Upper lobe of left lung (tissue), 6 donors: ENCODE measurements at regions not wholly inside any gene's neighbourhood (a gene's known extent, or its start where the extent isn't known, plus 50 kb on each side); places are given as distances from the start of the nearest gene placed in this dataset.
"Not testable (repeated sequence)": the region's sequence is repeated elsewhere in the genome, so short reads cannot be mapped to it uniquely, and the experiment has no call there.

Experiments used
- ATAC-seq, 2 donors: fragments of 200-7000 bp; cut with Tn5 transposase; one replicate each; pipeline ENCODE4 v1.9.1; 2022; ENCODE audit warnings: mild to moderate bottlenecking in 2 of 2, moderate library complexity in 2 of 2; ENCODE audit not compliant: low FRiP score in 2 of 2
- DNase-seq, 2 donors: peaks; one replicate each; pipeline ENCODE4 v3.0.0-alpha.2; 2019 to 2020
- H3K27ac ChIP-seq, 4 donors: fragments of 200-600 bp; sonication (generic); one replicate each; pipeline ENCODE4 v1.5.1; 2016 to 2019
- H3K27me3 ChIP-seq, 4 donors: fragments of 200-600 bp; sonication (generic); one replicate each; pipeline ENCODE4 v1.5.1; 2017 to 2019
- H3K36me3 ChIP-seq, 4 donors: fragments of 200-600 bp; sonication (generic); one replicate each; pipeline ENCODE4 v1.5.1; 2016 to 2019
- H3K4me1 ChIP-seq, 4 donors: fragments of 200-600 bp; sonication (generic); one replicate each; pipeline ENCODE4 v1.5.1; 2018 to 2019
- H3K4me3 ChIP-seq, 4 donors: fragments of 200-600 bp; sonication (generic); one replicate each; pipeline ENCODE4 v1.5.1; 2017 to 2019; ENCODE audit warnings: mild to moderate bottlenecking in 2 of 4, moderate library complexity in 1 of 4
- H3K9me3 ChIP-seq, 4 donors: fragments of 200-600 bp; sonication (generic); one replicate each; pipeline ENCODE4 v1.5.1; 2018 to 2019
- WGBS, 2 donors: methylation state at CpG; one replicate each; pipeline ENCODE4 v1.1.5; 2017 to 2018; 5-methylcytosine and 5-hydroxymethylcytosine counted together
- donor health status: DM: no; HTN: no; CAD: no; lungs with moderate emphysema.
- donor health status: DM: no; HTN: yes; CAD: no; lungs with severe emphysema.

- DNase-seq, result peak in 1 of 2 donors; percentile 73
- H3K36me3 ChIP-seq, H3K9me3 ChIP-seq, H3K27ac ChIP-seq, ATAC-seq, H3K27me3 ChIP-seq, H3K4me1 ChIP-seq, H3K4me3 ChIP-seq: not testable (repeated sequence)
- WGBS, 2 donors, result 77 to 98% methylated on average over 4 to 12 of the region's 25 CpGs
These were observed 905.9 kb downstream of the SPATA31A6 start for GRCh38 chr9:43089337-43089736.

DNA sequence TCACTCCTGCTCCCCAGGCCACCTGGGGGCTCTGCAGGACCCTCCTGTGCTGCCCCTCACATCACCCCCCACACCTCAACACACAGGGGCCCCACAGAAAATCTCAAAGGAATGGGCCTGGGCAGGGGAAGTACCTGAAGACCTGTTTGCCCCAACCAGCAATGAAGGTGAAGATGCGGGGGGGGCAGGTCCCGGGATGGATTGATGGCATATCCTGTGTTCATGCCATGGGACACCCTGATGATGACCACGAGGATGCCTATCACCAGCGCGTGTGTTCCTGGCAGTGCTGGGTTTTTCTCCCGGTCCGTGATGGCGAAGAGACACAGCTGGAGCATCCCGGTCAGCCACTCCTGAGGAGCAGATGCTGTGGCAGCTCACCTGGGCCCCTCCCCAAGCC is 926.9 kb downstream of the SPATA31A6 start:
- not testable (repeated sequence) for H3K9me3 ChIP-seq, ATAC-seq, DNase-seq, H3K36me3 ChIP-seq, H3K27me3 ChIP-seq, H3K4me3 ChIP-seq, H3K27ac ChIP-seq, H3K4me1 ChIP-seq
- whole genome bisulfite sequencing, 2 donors, result 95% methylated on average over 9 of the region's 9 CpGs; no CpG with 5 or more reads in 1 of the 2 donors

DNA sequence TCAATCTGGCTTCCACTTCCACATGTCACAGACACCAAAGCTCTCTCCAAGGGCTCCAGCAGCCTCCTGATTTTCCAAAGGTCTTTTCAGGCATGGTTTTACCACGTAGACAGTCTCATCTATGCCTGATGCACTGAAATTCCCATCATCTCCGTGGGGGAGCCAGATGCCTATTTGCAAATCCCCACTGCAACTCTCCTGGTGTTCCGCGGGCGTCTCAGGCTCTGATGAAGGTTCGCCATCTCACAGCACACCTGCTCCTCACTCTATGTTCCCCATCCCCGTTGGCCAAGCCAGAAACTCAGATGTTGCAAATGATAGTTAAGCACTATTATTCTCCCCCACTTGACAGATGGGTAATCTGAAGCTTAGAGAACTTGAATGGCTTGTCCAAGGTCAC is 929.4 kb downstream of the SPATA31A6 start:
- not testable (repeated sequence) for H3K9me3 ChIP-seq, H3K27me3 ChIP-seq, H3K27ac ChIP-seq, ATAC-seq, DNase-seq, H3K4me1 ChIP-seq, H3K4me3 ChIP-seq, H3K36me3 ChIP-seq
- 67 to 78% methylated on average over 6 to 7 of the region's 7 CpGs for WGBS, 2 donors

- H3K27ac ChIP-seq, H3K27me3 ChIP-seq, H3K36me3 ChIP-seq, DNase-seq, ATAC-seq, H3K4me3 ChIP-seq, H3K9me3 ChIP-seq, H3K4me1 ChIP-seq: not testable (repeated sequence)
- WGBS, 2 donors, result 80 to 82% methylated on average over 6 of the region's 6 CpGs
These were observed 932.4 kb downstream of the SPATA31A6 start for GRCh38 chr9:43115813-43116229.

- H3K27me3 ChIP-seq, H3K36me3 ChIP-seq, H3K4me1 ChIP-seq, H3K9me3 ChIP-seq, H3K4me3 ChIP-seq, ATAC-seq, H3K27ac ChIP-seq: not testable (repeated sequence)
- peak in 1 of 2 donors; percentile 65 for DNase-seq
- 82 to 91% methylated on average over 11 of the region's 11 CpGs for WGBS, 2 donors
These were observed 934.8 kb downstream of the SPATA31A6 start for GRCh38 chr9:43118088-43118865.

DNA sequence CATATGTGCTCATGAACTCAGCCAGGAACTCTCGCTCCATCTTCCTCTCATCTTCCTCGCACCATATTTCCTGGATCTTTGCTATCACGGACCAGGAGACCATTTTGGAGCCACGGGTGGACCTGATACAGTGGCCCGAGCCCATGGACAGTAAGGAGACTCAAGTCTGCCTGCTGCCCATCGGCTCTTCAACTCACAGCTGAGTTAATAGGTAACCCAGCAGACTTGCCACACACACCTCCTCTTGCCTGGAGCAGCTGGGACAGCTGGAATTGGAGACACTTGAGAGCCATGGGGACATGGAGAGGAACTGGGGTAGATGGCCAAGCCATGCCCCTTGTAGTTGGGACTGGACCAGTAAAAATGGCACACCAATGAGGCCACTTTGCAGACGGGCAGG is 936.1 kb downstream of the SPATA31A6 start:
- not testable (repeated sequence) for H3K4me1 ChIP-seq, H3K27ac ChIP-seq, H3K4me3 ChIP-seq, H3K36me3 ChIP-seq, H3K27me3 ChIP-seq, DNase-seq, ATAC-seq, H3K9me3 ChIP-seq
- WGBS, 2 donors, result 71 to 82% methylated on average over 6 of the region's 7 CpGs

DNA sequence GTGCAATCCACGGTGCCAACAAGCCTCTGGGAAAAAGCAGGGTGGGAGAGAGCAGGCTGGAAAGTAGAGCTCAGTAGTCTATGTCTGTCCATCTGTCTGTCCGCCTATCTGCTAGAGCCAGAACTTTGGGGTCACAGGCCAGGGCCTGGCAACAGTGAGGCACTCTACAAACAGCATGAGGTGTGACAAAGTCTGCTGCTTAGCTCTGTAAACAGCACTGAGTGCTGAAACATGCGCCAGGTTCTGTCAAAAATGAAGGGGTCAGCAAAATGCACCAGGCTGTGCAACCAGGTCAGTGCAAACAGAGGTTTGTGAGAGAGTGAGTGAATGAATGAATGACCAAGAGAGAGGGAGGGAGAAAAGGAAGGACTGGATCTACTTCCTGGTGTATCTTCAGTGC is 936.5 kb downstream of the SPATA31A6 start:
- not testable (repeated sequence) for H3K27me3 ChIP-seq, H3K4me3 ChIP-seq, H3K36me3 ChIP-seq, H3K4me1 ChIP-seq, DNase-seq, H3K27ac ChIP-seq, H3K9me3 ChIP-seq, ATAC-seq
- WGBS, 2 donors, result 63 to 88% methylated on average over 1 of the region's 3 CpGs

GRCh38 chr9:43125894-43126293 is 942.4 kb downstream of the SPATA31A6 start:
- 71 to 100% methylated on average over 1 of the region's 3 CpGs for WGBS, 2 donors
- H3K36me3 ChIP-seq, H3K4me3 ChIP-seq, H3K27ac ChIP-seq, ATAC-seq, H3K27me3 ChIP-seq, H3K4me1 ChIP-seq, DNase-seq, H3K9me3 ChIP-seq: not testable (repeated sequence)

DNA sequence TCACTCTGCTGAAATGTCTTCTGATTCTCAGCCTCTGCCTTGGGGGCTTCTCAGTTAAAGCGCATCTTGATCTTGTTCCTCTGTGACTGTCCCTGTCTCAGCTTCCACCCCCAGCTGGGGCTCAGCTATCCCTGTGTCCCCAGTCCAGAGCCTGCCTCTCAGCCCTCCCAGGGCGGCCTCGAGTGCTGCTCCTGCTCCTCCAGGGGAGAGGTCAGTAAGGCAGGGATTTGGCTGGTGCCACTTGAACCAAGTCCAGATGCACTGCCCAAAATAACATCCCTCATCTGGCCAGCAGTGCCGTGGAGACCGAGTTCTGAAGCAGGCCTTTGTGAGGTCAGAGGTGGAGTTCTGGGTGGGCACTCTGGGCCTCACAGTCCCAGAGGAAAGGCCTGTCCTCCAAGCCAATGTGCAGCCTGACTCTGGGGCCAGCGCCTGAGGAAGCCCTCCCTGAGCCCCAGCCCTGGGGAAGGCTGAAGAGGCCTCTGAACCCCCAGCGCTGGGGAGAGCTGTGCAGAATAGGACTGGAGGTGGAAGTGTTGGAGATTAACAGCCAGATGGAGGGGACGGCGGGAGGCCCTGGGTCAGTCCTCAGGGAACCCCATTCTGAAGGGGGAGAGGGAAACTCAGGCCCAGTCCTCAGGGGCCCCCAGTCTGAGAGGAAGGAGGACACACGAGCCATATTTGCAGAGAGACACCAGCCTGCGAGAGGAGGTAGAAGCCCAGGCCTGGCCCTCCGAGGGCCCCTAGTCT is 943.7 kb downstream of the SPATA31A6 start:
- not testable (repeated sequence) for DNase-seq, H3K27ac ChIP-seq, H3K9me3 ChIP-seq, H3K4me3 ChIP-seq, H3K4me1 ChIP-seq, ATAC-seq, H3K36me3 ChIP-seq, H3K27me3 ChIP-seq
- WGBS, 2 donors, result 81% methylated on average over 3 to 8 of the region's 12 CpGs

DNA sequence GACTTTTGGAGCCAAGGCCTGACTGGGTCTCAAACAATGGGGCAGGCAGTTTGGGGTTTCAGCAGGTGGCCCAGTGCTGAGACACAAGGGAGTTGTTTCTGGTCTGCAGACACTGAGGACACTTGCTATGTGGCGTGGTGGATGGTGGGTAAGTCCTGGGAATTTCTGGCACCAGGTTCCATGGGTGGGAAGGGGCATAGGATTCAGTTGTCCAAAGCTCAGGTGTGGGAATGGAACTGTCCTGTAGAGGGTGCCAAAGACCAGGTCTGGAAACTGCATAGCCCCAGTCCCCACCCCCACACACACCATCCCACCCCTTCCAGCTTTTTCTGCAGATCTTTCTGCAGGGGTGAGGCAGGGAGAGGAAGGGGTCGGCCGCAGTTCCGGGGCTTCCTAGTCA is 944.5 kb downstream of the SPATA31A6 start:
- not testable (repeated sequence) for H3K36me3 ChIP-seq, H3K27me3 ChIP-seq, H3K4me3 ChIP-seq, DNase-seq, H3K4me1 ChIP-seq, H3K9me3 ChIP-seq, ATAC-seq, H3K27ac ChIP-seq
- 34 to 73% methylated on average over 3 to 4 of the region's 4 CpGs for WGBS, 2 donors

GRCh38 chr9:43130744-43131171 is 947.3 kb downstream of the SPATA31A6 start:
- H3K9me3 ChIP-seq, H3K36me3 ChIP-seq, H3K27ac ChIP-seq, H3K27me3 ChIP-seq, ATAC-seq, DNase-seq, H3K4me1 ChIP-seq, H3K4me3 ChIP-seq: not testable (repeated sequence)
- WGBS, 2 donors, result 80 to 90% methylated on average over 2 of the region's 2 CpGs
